Adrenal gland (tissue), 5 donors: ENCODE measurements at regions not wholly inside any gene's neighbourhood (a gene's known extent, or its start where the extent isn't known, plus 50 kb on each side); places are given as distances from the start of the nearest gene placed in this dataset.

Source experiments
- POLR2A ChIP-seq, 2 donors: fragments of 450-650 bp; IDR thresholded peaks; one replicate each; pipeline ENCODE4 v1.6.1; 2017; ENCODE audit warnings: antibody characterized with exemption in 2 of 2, mild to moderate bottlenecking in 2 of 2, moderate library complexity in 1 of 2
- TF ChIP-seq, protein P1 (sequence below), 6 experiments: fragments of 450-650 bp in 4 of 6; fragments of 200-600 bp in 2 of 6; sonication (generic) in 1 of 6; IDR thresholded peaks; 1 replicate in 5 of 6; 2 replicates in 1 of 6; pipeline versions ENCODE4 v1.5.1 to v1.8.0; 2016 to 2021; ENCODE audit warnings: antibody characterized with exemption in 6 of 6, mild to moderate bottlenecking in 2 of 6, moderate library complexity in 1 of 6
- donor health status: DM: no; HTN: no; CAD: no.

GRCh38 chr5:3684118-3684517 lies 88.5 kb downstream of the IRX1 start:
- TF ChIP-seq, protein P1, sequence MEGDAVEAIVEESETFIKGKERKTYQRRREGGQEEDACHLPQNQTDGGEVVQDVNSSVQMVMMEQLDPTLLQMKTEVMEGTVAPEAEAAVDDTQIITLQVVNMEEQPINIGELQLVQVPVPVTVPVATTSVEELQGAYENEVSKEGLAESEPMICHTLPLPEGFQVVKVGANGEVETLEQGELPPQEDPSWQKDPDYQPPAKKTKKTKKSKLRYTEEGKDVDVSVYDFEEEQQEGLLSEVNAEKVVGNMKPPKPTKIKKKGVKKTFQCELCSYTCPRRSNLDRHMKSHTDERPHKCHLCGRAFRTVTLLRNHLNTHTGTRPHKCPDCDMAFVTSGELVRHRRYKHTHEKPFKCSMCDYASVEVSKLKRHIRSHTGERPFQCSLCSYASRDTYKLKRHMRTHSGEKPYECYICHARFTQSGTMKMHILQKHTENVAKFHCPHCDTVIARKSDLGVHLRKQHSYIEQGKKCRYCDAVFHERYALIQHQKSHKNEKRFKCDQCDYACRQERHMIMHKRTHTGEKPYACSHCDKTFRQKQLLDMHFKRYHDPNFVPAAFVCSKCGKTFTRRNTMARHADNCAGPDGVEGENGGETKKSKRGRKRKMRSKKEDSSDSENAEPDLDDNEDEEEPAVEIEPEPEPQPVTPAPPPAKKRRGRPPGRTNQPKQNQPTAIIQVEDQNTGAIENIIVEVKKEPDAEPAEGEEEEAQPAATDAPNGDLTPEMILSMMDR (IDR thresholded peaks at IDR 0.05), result no peak
- TF ChIP-seq POLR2A (IDR thresholded peaks at IDR 0.05), result no peak
